Keratinocyte (primary cell): ENCODE measurements at regions not wholly inside any gene's neighbourhood (a gene's known extent, or its start where the extent isn't known, plus 50 kb on each side); places are given as distances from the start of the nearest gene placed in this dataset.

Source experiments
- DNase-seq: peaks from one replicate; pipeline ENCODE4 v3.0.0-alpha.2; 2011; ENCODE audit warnings: low read depth, missing footprints, low spot score
- FAIRE-seq: peaks from 2 replicates; lab custom pipeline; 2011; peaks lifted over from hg19 to GRCh38; lab: Jason Lieb, UNC
- H2AFZ ChIP-seq: 2 replicates; pipeline ENCODE4 v1.6.0; 2012; ENCODE audit warnings: low read length, control low read depth, inconsistent platforms; ENCODE audit not compliant: control insufficient read depth
- H3K27ac ChIP-seq: 2 replicates; pipeline ENCODE4 v1.5.1; 2011; ENCODE audit warnings: low read length; ENCODE audit not compliant: control insufficient read depth, insufficient read depth
- H3K27me3 ChIP-seq: 3 replicates; pipeline ENCODE4 v1.6.0; 2011; ENCODE audit warnings: low read length; ENCODE audit not compliant: control insufficient read depth, insufficient read depth; ENCODE audit errors: extremely low read depth
- H3K36me3 ChIP-seq, 2 experiments: 2 replicates in 1 of 2; 3 replicates in 1 of 2; pipeline ENCODE4 v1.5.1; 2011; ENCODE audit warnings: low read length in 2 of 2, mild to moderate bottlenecking in 1 of 2; ENCODE audit not compliant: control insufficient read depth in 2 of 2, insufficient read depth in 2 of 2; ENCODE audit errors: extremely low read depth in 1 of 2
- H3K4me1 ChIP-seq: 3 replicates; pipeline ENCODE4 v1.5.1; 2011; ENCODE audit warnings: low read length; ENCODE audit not compliant: control insufficient read depth, insufficient read depth; ENCODE audit errors: extremely low read depth
- H3K4me2 ChIP-seq: 3 replicates; pipeline ENCODE4 v1.6.0; 2011; ENCODE audit warnings: low read depth, low read length; ENCODE audit not compliant: control insufficient read depth, insufficient read depth; ENCODE audit errors: extremely low read depth
- H3K4me3 ChIP-seq, 3 experiments: fragments of 200-600 bp in 1 of 3; sonication (generic) in 1 of 3; 2 replicates in 2 of 3; 3 replicates in 1 of 3; pipeline ENCODE4 v1.5.1; 2011 to 2016; ENCODE audit warnings: low read length in 3 of 3, mild to moderate bottlenecking in 3 of 3, control low read depth in 2 of 3, inconsistent platforms in 1 of 3, low read depth in 1 of 3, mixed read lengths in 1 of 3, mixed run types in 1 of 3, moderate library complexity in 1 of 3; ENCODE audit not compliant: control insufficient read depth in 2 of 3, insufficient read depth in 2 of 3; ENCODE audit errors: extremely low read depth in 1 of 3
- H3K79me2 ChIP-seq: 2 replicates; pipeline ENCODE4 v1.6.0; 2012; ENCODE audit warnings: low read length; ENCODE audit not compliant: control insufficient read depth, insufficient read depth
- H3K9ac ChIP-seq: 3 replicates; pipeline ENCODE4 v1.6.0; 2011; ENCODE audit warnings: low read length; ENCODE audit not compliant: control insufficient read depth, insufficient read depth; ENCODE audit errors: extremely low read depth
- H3K9me1 ChIP-seq: 3 replicates; pipeline ENCODE4 v1.6.0; 2011; ENCODE audit warnings: low read length; ENCODE audit not compliant: control insufficient read depth, insufficient read depth; ENCODE audit errors: extremely low read depth
- H3K9me3 ChIP-seq: 2 replicates; pipeline ENCODE4 v1.5.1; 2012; ENCODE audit warnings: low read depth, low read length; ENCODE audit not compliant: control insufficient read depth
- H4K20me1 ChIP-seq: 3 replicates; pipeline ENCODE4 v1.6.0; 2011; ENCODE audit warnings: low read length; ENCODE audit not compliant: control insufficient read depth, insufficient read depth; ENCODE audit errors: extremely low read depth
- CTCF ChIP-seq, 3 experiments: IDR thresholded peaks in 1 of 3; conservative IDR thresholded peaks in 1 of 3; optimal IDR thresholded peaks in 1 of 3; 2 replicates in 2 of 3; 3 replicates in 1 of 3; pipeline versions ENCODE3 to v1.5.1; 2011; ENCODE audit warnings: low read length in 3 of 3, mild to moderate bottlenecking in 3 of 3, moderate library complexity in 2 of 3, control low read depth in 1 of 3, inconsistent platforms in 1 of 3; ENCODE audit not compliant: insufficient read depth in 2 of 3; ENCODE audit errors: extremely low read depth in 1 of 3
- EZH2 ChIP-seq: IDR thresholded peaks from one replicate; pipeline ENCODE4 v1.6.1; 2012; ENCODE audit warnings: inconsistent platforms, mild to moderate bottlenecking, low read length, moderate library complexity
- dilution Hi-C: fragments of 300-500 bp; cut with MboI; formaldehyde crosslinking; loops from one replicate; pipeline ENCODE4 v1.7.0; 2020; ENCODE audit warnings: low sequenced_read_pairs; ENCODE audit not compliant: extremely low pct_ligation_motif_present

DNA sequence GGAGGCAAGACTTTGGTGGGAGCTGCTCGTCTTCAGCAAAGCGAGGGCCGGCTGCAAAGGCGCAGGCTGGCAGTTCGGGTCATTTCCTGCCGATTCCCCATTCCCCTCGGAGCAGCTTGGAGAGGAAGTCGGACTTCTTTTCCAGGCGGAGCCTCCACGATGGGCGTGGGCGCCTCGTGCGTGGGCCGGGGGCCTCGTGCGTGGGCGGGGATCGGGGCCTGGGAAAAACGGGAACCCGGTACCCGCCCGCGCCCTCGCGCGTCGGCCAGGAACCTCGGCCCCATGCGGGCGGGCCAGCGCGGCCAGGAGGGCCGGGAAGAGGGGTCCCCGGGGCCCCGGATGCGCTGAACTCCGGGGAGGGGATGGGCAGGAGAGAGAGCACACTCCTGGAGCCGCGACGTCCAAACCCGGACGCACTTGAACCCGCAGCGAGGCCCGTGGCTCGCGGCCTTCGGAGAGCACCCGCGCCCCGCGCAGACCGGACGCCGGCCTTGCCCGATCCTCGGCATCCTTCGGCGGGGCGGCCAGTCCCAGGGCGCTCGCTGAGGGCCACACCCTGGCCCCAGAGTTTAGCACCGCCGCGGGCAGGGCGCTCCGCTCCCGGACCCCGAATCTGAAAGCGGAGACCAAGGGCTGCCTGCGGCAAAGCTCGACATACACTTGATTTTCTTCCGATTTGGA lies 368.4 kb downstream of the MTX2 start:
- H4K20me1 ChIP-seq, result no peaks in the 10 kb centered on the region
- dilution Hi-C loops, result loop anchor here (25.0 kb wide), 1 partner anchor 475 kb away; the partner anchor contains the start of genes HOXD3 and HOXD4
- no peaks in the 10 kb centered on the region for H3K9me1 ChIP-seq
- H3K9ac ChIP-seq, result peak overlapping the region; percentile 29
- H3K27me3 ChIP-seq, result peaks cover 19% of the 10 kb centered on the region
- H3K4me2 ChIP-seq, result peak overlapping the region; percentile 80
- FAIRE-seq (no peak), DNase-seq (no peak)
- H3K79me2 ChIP-seq, result no peaks in the 10 kb centered on the region
- TF ChIP-seq CTCF (optimal IDR thresholded peaks at IDR 0.05 in 1 of 3, IDR thresholded peaks at IDR 0.05 in 1 of 3, conservative IDR thresholded peaks at IDR 0.05 in 1 of 3; ENCODE audit: extremely low read depth in 1 of 3, insufficient read depth in 2 of 3, low read length in 3 of 3) (no peak), EZH2 (peak; percentile 37)
- peak overlapping the region; percentile 57 for H2AFZ ChIP-seq
- H3K9me3 ChIP-seq, result no peaks in the 10 kb centered on the region
- peak overlapping the region; percentile 50 to 61 (median 61) for H3K4me3 ChIP-seq
- peaks cover 7% of the 10 kb centered on the region for H3K4me1 ChIP-seq
- no peak overlapping the region for H3K27ac ChIP-seq
- H3K36me3 ChIP-seq, result no peaks in the 10 kb centered on the region

- H3K4me3 ChIP-seq, result peak overlapping the region; percentile 50 to 61 (median 61)
- H3K27me3 ChIP-seq, result peaks cover 19% of the 10 kb centered on the region
- H3K27ac ChIP-seq, result no peak overlapping the region
- FAIRE-seq, result no peak
- H2AFZ ChIP-seq, result no peak overlapping the region
- peak overlapping the region; percentile 80 for H3K4me2 ChIP-seq
- TF ChIP-seq EZH2, result no peak
- TF ChIP-seq CTCF (optimal IDR thresholded peaks at IDR 0.05 in 1 of 3, IDR thresholded peaks at IDR 0.05 in 1 of 3, conservative IDR thresholded peaks at IDR 0.05 in 1 of 3; ENCODE audit: extremely low read depth in 1 of 3, insufficient read depth in 2 of 3, low read length in 3 of 3), result peak; percentile 61 to 81 (median 70)
- no peaks in the 10 kb centered on the region for H3K9me3 ChIP-seq
- H4K20me1 ChIP-seq, result no peaks in the 10 kb centered on the region
- dilution Hi-C loops, result loop anchor here (25.0 kb wide), 1 partner anchor 476 kb away; the partner anchor contains the start of genes HOXD3 and HOXD4
- H3K4me1 ChIP-seq, result peaks cover 7% of the 10 kb centered on the region
- H3K9me1 ChIP-seq, result no peaks in the 10 kb centered on the region
- H3K79me2 ChIP-seq, result no peaks in the 10 kb centered on the region
- peak overlapping the region; percentile 29 for H3K9ac ChIP-seq
- H3K36me3 ChIP-seq, result no peaks in the 10 kb centered on the region
- DNase-seq, result no peak
Measured at GRCh38 chr2:176638167-176639015, 369.1 kb downstream of the MTX2 start.
